WTC11 (cell line): ENCODE measurements at regions not wholly inside any gene's neighbourhood (a gene's known extent, or its start where the extent isn't known, plus 50 kb on each side); places are given as distances from the start of the nearest gene placed in this dataset.

Experiments
- ATAC-seq: fragments of 200-7000 bp; cut with Tn5 transposase; 2 replicates; pipeline ENCODE4 v1.10.0; 2021; ENCODE audit warnings: mild to moderate bottlenecking, moderate library complexity
- CTCF ChIA-PET: fragments of 300-600 bp; sonication (Branson Sonifier 250); formaldehyde crosslinking; loops from one replicate; lab custom pipeline; 2021; ENCODE audit warnings: antibody characterized with exemption; lab: Charles Lee
- POLR2A ChIA-PET: fragments of 350-600 bp; sonication (Branson Sonifier 250); formaldehyde crosslinking; loops from one replicate; lab custom pipeline; 2021; ENCODE audit warnings: antibody characterized with exemption; lab: Charles Lee
- DNase-seq: peaks from one replicate; pipeline ENCODE4 v3.0.0; 2021; ENCODE audit warnings: low spot score
- H3K27ac Mint-ChIP-seq: 2 replicates; pipeline ENCODE4 v1.8.0; 2021; ENCODE audit warnings: mixed read lengths
- H3K27me3 Mint-ChIP-seq: 2 replicates; pipeline ENCODE4 v1.8.0; 2021; ENCODE audit warnings: low read depth, mild to moderate bottlenecking, moderate library complexity, mixed read lengths
- H3K36me3 Mint-ChIP-seq: 2 replicates; pipeline ENCODE4 v1.8.0; 2021; ENCODE audit warnings: mixed read lengths
- H3K4me1 Mint-ChIP-seq: 2 replicates; pipeline ENCODE4 v1.8.0; 2022; ENCODE audit warnings: mixed read lengths
- H3K4me3 Mint-ChIP-seq: 2 replicates; pipeline ENCODE4 v1.8.0; 2021; ENCODE audit warnings: mild to moderate bottlenecking, moderate library complexity, mixed read lengths
- H3K9me3 Mint-ChIP-seq: 2 replicates; pipeline ENCODE4 v1.8.0; 2021; ENCODE audit warnings: mixed read lengths
- AR ChIP-seq: fragments of 250-450 bp; sonication (Bioruptor Pico); IDR thresholded peaks from 2 replicates; pipeline ENCODE4 v1.9.0; 2021; ENCODE audit warnings: mild to moderate bottlenecking
- ARID4B ChIP-seq: sonication (generic); formaldehyde crosslinking; IDR thresholded peaks from 2 replicates; pipeline ENCODE4 v1.8.0; 2023; ENCODE audit warnings: missing genetic modification reagents, mild to moderate bottlenecking, borderline replicate concordance
- CDX4 ChIP-seq: fragments of 250-450 bp; sonication (Bioruptor Pico); IDR thresholded peaks from 2 replicates; pipeline ENCODE4 v1.9.0; 2021; ENCODE audit warnings: moderate library complexity, mild to moderate bottlenecking, inconsistent platforms, borderline replicate concordance
- E2F1 ChIP-seq: sonication (generic); formaldehyde crosslinking; IDR thresholded peaks from 2 replicates; pipeline ENCODE4 v1.8.0; 2022; ENCODE audit warnings: mild to moderate bottlenecking, missing genetic modification reagents
- ELF4 ChIP-seq: sonication (generic); formaldehyde crosslinking; IDR thresholded peaks from 2 replicates; pipeline ENCODE4 v1.8.1; 2022; ENCODE audit warnings: low read depth, mild to moderate bottlenecking, moderate library complexity, missing genetic modification reagents
- EMX1 ChIP-seq: fragments of 250-450 bp; sonication (Bioruptor Pico); IDR thresholded peaks from 2 replicates; pipeline ENCODE4 v1.8.0; 2021; ENCODE audit warnings: mild to moderate bottlenecking
- GABPB1 ChIP-seq: sonication (generic); formaldehyde crosslinking; IDR thresholded peaks from 2 replicates; pipeline ENCODE4 v1.8.1; 2023; ENCODE audit warnings: mild to moderate bottlenecking, missing genetic modification reagents
- JAZF1 ChIP-seq: fragments of 250-450 bp; sonication (Bioruptor Pico); IDR thresholded peaks from 2 replicates; pipeline ENCODE4 v1.9.0; 2021; ENCODE audit warnings: moderate library complexity, mild to moderate bottlenecking, inconsistent platforms
- MAX ChIP-seq: sonication (generic); formaldehyde crosslinking; IDR thresholded peaks from 2 replicates; pipeline ENCODE4 v1.8.0; 2022; ENCODE audit warnings: mild to moderate bottlenecking, missing genetic modification reagents
- RELA ChIP-seq: sonication (generic); formaldehyde crosslinking; IDR thresholded peaks from 2 replicates; pipeline ENCODE4 v1.8.1; 2022; ENCODE audit warnings: missing genetic modification reagents, mild to moderate bottlenecking, borderline replicate concordance
- RORB ChIP-seq: fragments of 250-450 bp; sonication (Bioruptor Pico); IDR thresholded peaks from 2 replicates; pipeline ENCODE4 v1.9.0; 2021; ENCODE audit warnings: mild to moderate bottlenecking
- SMAD3 ChIP-seq: sonication (generic); formaldehyde crosslinking; IDR thresholded peaks from 2 replicates; pipeline ENCODE4 v1.8.0; 2022; ENCODE audit warnings: missing genetic modification reagents, mild to moderate bottlenecking, borderline replicate concordance
- SMAD4 ChIP-seq: sonication (generic); formaldehyde crosslinking; IDR thresholded peaks from 2 replicates; pipeline ENCODE4 v1.8.0; 2022; ENCODE audit warnings: mild to moderate bottlenecking, missing genetic modification reagents
- STAT6 ChIP-seq: sonication (generic); formaldehyde crosslinking; conservative IDR thresholded peaks from 2 replicates; pipeline ENCODE4 v1.8.1; 2023; ENCODE audit warnings: mild to moderate bottlenecking, low read depth, missing genetic modification reagents, moderate library complexity
- TCF7 ChIP-seq: sonication (generic); formaldehyde crosslinking; IDR thresholded peaks from 2 replicates; pipeline ENCODE4 v1.8.0; 2022; ENCODE audit warnings: mild to moderate bottlenecking, low read depth, missing genetic modification reagents, moderate library complexity
- TEAD1 ChIP-seq: sonication (generic); formaldehyde crosslinking; IDR thresholded peaks from 2 replicates; pipeline ENCODE4 v1.8.0; 2022; ENCODE audit warnings: mild to moderate bottlenecking, missing genetic modification reagents
- USF2 ChIP-seq: sonication (generic); formaldehyde crosslinking; IDR thresholded peaks from 2 replicates; pipeline ENCODE4 v1.8.1; 2023; ENCODE audit warnings: mild to moderate bottlenecking, missing genetic modification reagents, moderate library complexity
- ZBTB21 ChIP-seq: sonication (generic); formaldehyde crosslinking; IDR thresholded peaks from 2 replicates; pipeline ENCODE4 v1.8.1; 2023; ENCODE audit warnings: mild to moderate bottlenecking, missing genetic modification reagents, borderline replicate concordance
- ZNF317 ChIP-seq: sonication (generic); formaldehyde crosslinking; IDR thresholded peaks from 2 replicates; pipeline ENCODE4 v1.8.1; 2023; ENCODE audit warnings: low read depth, mild to moderate bottlenecking, moderate library complexity, missing genetic modification reagents, borderline replicate concordance

GRCh38 chr21:23952269-23952668 lies 1655.0 kb downstream of the MRPL39 start:
- Mint-ChIP-seq H3K4me3 (no peak overlapping the region), H3K9me3 (peaks cover 51% of the 10 kb centered on the region), H3K27me3 (no peaks in the 10 kb centered on the region; the same call in 1 of the 2 replicates), H3K27ac (no peak overlapping the region), H3K4me1 (no peaks in the 10 kb centered on the region), H3K36me3 (peaks cover 28% of the 10 kb centered on the region)
- CTCF ChIA-PET, result no interaction called here
- DNase-seq (no peak), ATAC-seq (no peak)
- POLR2A ChIA-PET, result no interaction called here
- no peak for TF ChIP-seq ZBTB21 (CRISPR knock-in tag)

GRCh38 chr21:23951251-23951650 lies 1656.0 kb downstream of the MRPL39 start:
- Mint-ChIP-seq H3K9me3 (peaks cover 50% of the 10 kb centered on the region), H3K4me3 (no peak overlapping the region), H3K27me3 (no peaks in the 10 kb centered on the region; the same call in 1 of the 2 replicates), H3K4me1 (no peaks in the 10 kb centered on the region), H3K27ac (no peak overlapping the region), H3K36me3 (peaks cover 30% of the 10 kb centered on the region)
- POLR2A ChIA-PET, result no interaction called here
- no peak for DNase-seq
- CTCF ChIA-PET, result no interaction called here
- TF ChIP-seq JAZF1 (CRISPR knock-in tag), result no peak
- TF ChIP-seq E2F1 (CRISPR knock-in tag), result no peak
- no peak for TF ChIP-seq SMAD4 (CRISPR knock-in tag)
- TF ChIP-seq GABPB1 (CRISPR knock-in tag), result no peak
- TF ChIP-seq USF2 (CRISPR knock-in tag), result no peak
- no peak for TF ChIP-seq AR (CRISPR knock-in tag)
- TF ChIP-seq TEAD1 (CRISPR knock-in tag), result no peak
- no peak for TF ChIP-seq SMAD3 (CRISPR knock-in tag)
- no peak for TF ChIP-seq ZBTB21 (CRISPR knock-in tag)
- TF ChIP-seq ELF4, result no peak
- no peak for TF ChIP-seq RORB
- no peak for TF ChIP-seq STAT6
- no peak for TF ChIP-seq TCF7 (CRISPR knock-in tag)
- no peak for TF ChIP-seq RELA
- no peak for TF ChIP-seq CDX4 (CRISPR knock-in tag)
- no peak for ATAC-seq

GRCh38 chr21:23950344-23950743 lies 1656.9 kb downstream of the MRPL39 start:
- H3K9me3 Mint-ChIP-seq, result peaks cover 47% of the 10 kb centered on the region
- H3K27me3 Mint-ChIP-seq, result no peaks in the 10 kb centered on the region; the same call in 1 of the 2 replicates
- TF ChIP-seq ZNF317 (CRISPR knock-in tag) (no peak), MAX (CRISPR knock-in tag) (no peak), EMX1 (CRISPR knock-in tag) (no peak), ARID4B (CRISPR knock-in tag) (no peak)

More at GRCh38 chr21:23950344-23950743, 1656.9 kb downstream of the MRPL39 start:
- no peak for DNase-seq
- Mint-ChIP-seq H3K27ac (no peak overlapping the region), H3K36me3 (peaks cover 27% of the 10 kb centered on the region), H3K4me3 (no peak overlapping the region), H3K4me1 (no peaks in the 10 kb centered on the region)
- POLR2A ChIA-PET, result no interaction called here
- CTCF ChIA-PET, result no interaction called here
- ATAC-seq, result no peak
